ENCODE measurements at regions not wholly inside any gene's neighbourhood (a gene's known extent, or its start where the extent isn't known, plus 50 kb on each side); places are given as distances from the start of the nearest gene placed in this dataset.
"Not testable (repeated sequence)": the region's sequence is repeated elsewhere in the genome, so short reads cannot be mapped to it uniquely, and the experiment has no call there.

- 91% methylated on average over 15 of the region's 20 CpGs for WGBS (ENCODE audit: insufficient coverage)
- DNase-seq (ENCODE audit: low read depth in 4 of 6, low spot score in 6 of 6), result no peak
- no peak overlapping the region for H3K4me3 ChIP-seq (ENCODE audit: low read depth, low read length)
- no peaks in the 10 kb centered on the region for H3K27me3 ChIP-seq (ENCODE audit: control insufficient read depth, insufficient read depth, low read length)
- no peak overlapping the region for H3K27ac ChIP-seq (ENCODE audit: low read depth, low read length)
- H3K36me3 ChIP-seq (ENCODE audit: control insufficient read depth, insufficient read depth, low read length), result no peaks in the 10 kb centered on the region
- no peaks in the 10 kb centered on the region for H3K9me3 ChIP-seq (ENCODE audit: control insufficient read depth, insufficient read depth, low read length)
- no peaks in the 10 kb centered on the region for H3K4me1 ChIP-seq (ENCODE audit: control insufficient read depth, insufficient read depth, low read length)
Observed at GRCh38 chr7:10475940-10476641, 497.6 kb upstream of the PHF14 start.

- DNase-seq (ENCODE audit: low read depth in 4 of 6, low spot score in 6 of 6), result no peak
- H3K27ac ChIP-seq (ENCODE audit: low read depth, low read length), result no peak overlapping the region
- no peaks in the 10 kb centered on the region for H3K27me3 ChIP-seq (ENCODE audit: control insufficient read depth, insufficient read depth, low read length)
- H3K4me1 ChIP-seq (ENCODE audit: control insufficient read depth, insufficient read depth, low read length), result no peaks in the 10 kb centered on the region
- H3K4me3 ChIP-seq (ENCODE audit: low read depth, low read length), result no peak overlapping the region
- 97% methylated on average over 15 of the region's 15 CpGs for WGBS (ENCODE audit: insufficient coverage)
- H3K9me3 ChIP-seq (ENCODE audit: control insufficient read depth, insufficient read depth, low read length), result no peaks in the 10 kb centered on the region
- H3K36me3 ChIP-seq (ENCODE audit: control insufficient read depth, insufficient read depth, low read length), result no peaks in the 10 kb centered on the region
Observed at GRCh38 chr7:10476642-10477041, 497.0 kb upstream of the PHF14 start.

GRCh38 chr7:10483671-10484070, 490.0 kb upstream of the PHF14 start:
- 79% methylated on average over 3 of the region's 5 CpGs for WGBS (ENCODE audit: insufficient coverage)
- no peak overlapping the region for H3K27ac ChIP-seq (ENCODE audit: low read depth, low read length)
- no peaks in the 10 kb centered on the region for H3K36me3 ChIP-seq (ENCODE audit: control insufficient read depth, insufficient read depth, low read length)
- H3K9me3 ChIP-seq (ENCODE audit: control insufficient read depth, insufficient read depth, low read length), result no peaks in the 10 kb centered on the region
- H3K27me3 ChIP-seq (ENCODE audit: control insufficient read depth, insufficient read depth, low read length), result no peaks in the 10 kb centered on the region
- DNase-seq (ENCODE audit: low read depth in 4 of 6, low spot score in 6 of 6), result no peak
- H3K4me1 ChIP-seq (ENCODE audit: control insufficient read depth, insufficient read depth, low read length), result no peaks in the 10 kb centered on the region
- no peak overlapping the region for H3K4me3 ChIP-seq (ENCODE audit: low read depth, low read length)

- H3K4me1 ChIP-seq (ENCODE audit: control insufficient read depth, insufficient read depth, low read length), result no peaks in the 10 kb centered on the region
Observed at GRCh38 chr7:10484767-10485166, 488.9 kb upstream of the PHF14 start.

GRCh38 chr7:10501206-10501884, 472.3 kb upstream of the PHF14 start:
- H3K4me1 ChIP-seq (ENCODE audit: control insufficient read depth, insufficient read depth, low read length); H3K27ac ChIP-seq (ENCODE audit: low read depth, low read length); DNase-seq (ENCODE audit: low read depth in 4 of 6, low spot score in 6 of 6); H3K9me3 ChIP-seq (ENCODE audit: control insufficient read depth, insufficient read depth, low read length); H3K4me3 ChIP-seq (ENCODE audit: low read depth, low read length); H3K36me3 ChIP-seq (ENCODE audit: control insufficient read depth, insufficient read depth, low read length); H3K27me3 ChIP-seq (ENCODE audit: control insufficient read depth, insufficient read depth, low read length): not testable (repeated sequence)
- 96% methylated on average over 16 of the region's 18 CpGs for WGBS (ENCODE audit: insufficient coverage)

More at GRCh38 chr7:10484767-10485166, 488.9 kb upstream of the PHF14 start:
- Histone ChIP-seq H3K27me3 (ENCODE audit: control insufficient read depth, insufficient read depth, low read length) (no peaks in the 10 kb centered on the region), H3K36me3 (ENCODE audit: control insufficient read depth, insufficient read depth, low read length) (no peaks in the 10 kb centered on the region), H3K9me3 (ENCODE audit: control insufficient read depth, insufficient read depth, low read length) (no peaks in the 10 kb centered on the region), H3K27ac (ENCODE audit: low read depth, low read length) (no peak overlapping the region), H3K4me3 (ENCODE audit: low read depth, low read length) (no peak overlapping the region)
- DNase-seq (ENCODE audit: low read depth in 4 of 6, low spot score in 6 of 6), result no peak

- Histone ChIP-seq H3K9me3 (ENCODE audit: control insufficient read depth, insufficient read depth, low read length) (no peaks in the 10 kb centered on the region), H3K27me3 (ENCODE audit: control insufficient read depth, insufficient read depth, low read length) (no peaks in the 10 kb centered on the region), H3K4me1 (ENCODE audit: control insufficient read depth, insufficient read depth, low read length) (no peaks in the 10 kb centered on the region), H3K4me3 (ENCODE audit: low read depth, low read length) (no peak overlapping the region), H3K27ac (ENCODE audit: low read depth, low read length) (no peak overlapping the region), H3K36me3 (ENCODE audit: control insufficient read depth, insufficient read depth, low read length) (no peaks in the 10 kb centered on the region)
- no peak for DNase-seq (ENCODE audit: low read depth in 4 of 6, low spot score in 6 of 6)
- no CpG with 5 or more reads among the region's 2 CpGs for WGBS (ENCODE audit: insufficient coverage)
Observed at GRCh38 chr7:10507032-10507431, 466.6 kb upstream of the PHF14 start.

- Histone ChIP-seq H3K9me3 (ENCODE audit: control insufficient read depth, insufficient read depth, low read length) (no peaks in the 10 kb centered on the region), H3K27me3 (ENCODE audit: control insufficient read depth, insufficient read depth, low read length) (no peaks in the 10 kb centered on the region), H3K4me1 (ENCODE audit: control insufficient read depth, insufficient read depth, low read length) (no peaks in the 10 kb centered on the region), H3K27ac (ENCODE audit: low read depth, low read length) (no peak overlapping the region), H3K4me3 (ENCODE audit: low read depth, low read length) (no peak overlapping the region), H3K36me3 (ENCODE audit: control insufficient read depth, insufficient read depth, low read length) (no peaks in the 10 kb centered on the region)
- DNase-seq (ENCODE audit: low read depth in 4 of 6, low spot score in 6 of 6), result peak in 1 of 6 donors; percentile 3
- 83% methylated on average over 2 of the region's 2 CpGs for WGBS (ENCODE audit: insufficient coverage)
Observed at GRCh38 chr7:10521306-10521705, 452.4 kb upstream of the PHF14 start.

- 87% methylated on average over 12 of the region's 13 CpGs for WGBS (ENCODE audit: insufficient coverage)
- not testable (repeated sequence) for DNase-seq (ENCODE audit: low read depth in 4 of 6, low spot score in 6 of 6)
Observed at GRCh38 chr7:10533429-10533828, 440.2 kb upstream of the PHF14 start.

GRCh38 chr7:10536561-10536960, 437.1 kb upstream of the PHF14 start:
- H3K4me1 ChIP-seq (ENCODE audit: control insufficient read depth, insufficient read depth, low read length), result no peaks in the 10 kb centered on the region
- no CpG with 5 or more reads among the region's 2 CpGs for WGBS (ENCODE audit: insufficient coverage)

More at GRCh38 chr7:10533429-10533828, 440.2 kb upstream of the PHF14 start:
- not testable (repeated sequence) for H3K9me3 ChIP-seq (ENCODE audit: control insufficient read depth, insufficient read depth, low read length); H3K27me3 ChIP-seq (ENCODE audit: control insufficient read depth, insufficient read depth, low read length); H3K4me3 ChIP-seq (ENCODE audit: low read depth, low read length); H3K27ac ChIP-seq (ENCODE audit: low read depth, low read length); H3K4me1 ChIP-seq (ENCODE audit: control insufficient read depth, insufficient read depth, low read length); H3K36me3 ChIP-seq (ENCODE audit: control insufficient read depth, insufficient read depth, low read length)

GRCh38 chr7:10537764-10538163, 435.9 kb upstream of the PHF14 start:
- WGBS (ENCODE audit: insufficient coverage), result 100% methylated on average over 1 of the region's 3 CpGs
- Histone ChIP-seq H3K36me3 (ENCODE audit: control insufficient read depth, insufficient read depth, low read length) (no peaks in the 10 kb centered on the region), H3K27me3 (ENCODE audit: control insufficient read depth, insufficient read depth, low read length) (no peaks in the 10 kb centered on the region), H3K9me3 (ENCODE audit: control insufficient read depth, insufficient read depth, low read length) (no peaks in the 10 kb centered on the region), H3K4me3 (ENCODE audit: low read depth, low read length) (no peak overlapping the region), H3K27ac (ENCODE audit: low read depth, low read length) (no peak overlapping the region), H3K4me1 (ENCODE audit: control insufficient read depth, insufficient read depth, low read length) (no peaks in the 10 kb centered on the region)
- no peak for DNase-seq (ENCODE audit: low read depth in 4 of 6, low spot score in 6 of 6)

More at GRCh38 chr7:10536561-10536960, 437.1 kb upstream of the PHF14 start:
- DNase-seq (ENCODE audit: low read depth in 4 of 6, low spot score in 6 of 6), result no peak
- no peak overlapping the region for H3K4me3 ChIP-seq (ENCODE audit: low read depth, low read length)
- no peak overlapping the region for H3K27ac ChIP-seq (ENCODE audit: low read depth, low read length)
- H3K36me3 ChIP-seq (ENCODE audit: control insufficient read depth, insufficient read depth, low read length), result no peaks in the 10 kb centered on the region
- H3K9me3 ChIP-seq (ENCODE audit: control insufficient read depth, insufficient read depth, low read length), result no peaks in the 10 kb centered on the region
- H3K27me3 ChIP-seq (ENCODE audit: control insufficient read depth, insufficient read depth, low read length), result no peaks in the 10 kb centered on the region
